HepG2 (cell line): ENCODE measurements at regions not wholly inside any gene's neighbourhood (a gene's known extent, or its start where the extent isn't known, plus 50 kb on each side); places are given as distances from the start of the nearest gene placed in this dataset.

Source experiments
- CBX2 ChIP-seq, 2 experiments: fragments of 200-600 bp in 1 of 2; sonication (generic); formaldehyde crosslinking in 1 of 2; IDR thresholded peaks; 2 replicates each; pipeline versions ENCODE4 v1.7.0 to v1.8.1; 2018 to 2022; ENCODE audit warnings: low read depth in 2 of 2, low read length in 1 of 2, mild to moderate bottlenecking in 1 of 2, missing genetic modification reagents in 1 of 2
- CREB3 ChIP-seq: sonication (generic); formaldehyde crosslinking; IDR thresholded peaks from 2 replicates; pipeline ENCODE4 v1.5.0; 2020; ENCODE audit warnings: missing genetic modification reagents
- CREBL2 ChIP-seq: sonication (generic); formaldehyde crosslinking; IDR thresholded peaks from 2 replicates; pipeline ENCODE4 v1.8.1; 2023; ENCODE audit warnings: missing genetic modification reagents, mild to moderate bottlenecking, borderline replicate concordance
- HMGA1 ChIP-seq: sonication (generic); formaldehyde crosslinking; conservative IDR thresholded peaks from 2 replicates; pipeline ENCODE4 v1.4.0; 2020; ENCODE audit warnings: missing genetic modification reagents
- JDP2 ChIP-seq: sonication (generic); formaldehyde crosslinking; IDR thresholded peaks from 2 replicates; pipeline ENCODE4 v1.8.1; 2022; ENCODE audit warnings: missing genetic modification reagents, borderline replicate concordance
- MAFK ChIP-seq, 2 experiments: IDR thresholded peaks in 1 of 2; conservative IDR thresholded peaks in 1 of 2; 2 replicates each; pipeline ENCODE4 v1.6.1; 2011; ENCODE audit warnings: improper control_type of control experiment in 2 of 2, low read length in 2 of 2
- POLR2A ChIP-seq, 2 experiments: IDR thresholded peaks; 2 replicates each; pipeline ENCODE4 v1.6.1; 2011; ENCODE audit warnings: low read depth in 2 of 2, low read length in 2 of 2, mild to moderate bottlenecking in 1 of 2, moderate library complexity in 1 of 2; ENCODE audit not compliant: insufficient read depth in 1 of 2
- RAD21 ChIP-seq: fragments of 450-650 bp; formaldehyde crosslinking; IDR thresholded peaks from 2 replicates; pipeline ENCODE4 v1.5.0; 2020; ENCODE audit warnings: mild to moderate bottlenecking
- ZFAT ChIP-seq: sonication (generic); formaldehyde crosslinking; conservative IDR thresholded peaks from 2 replicates; pipeline ENCODE4 v1.8.1; 2023; ENCODE audit warnings: missing genetic modification reagents, inconsistent platforms
- ZNF264 ChIP-seq: sonication (generic); formaldehyde crosslinking; IDR thresholded peaks from 2 replicates; pipeline ENCODE4 v1.4.0; 2020; ENCODE audit warnings: missing genetic modification reagents
- TF ChIP-seq, protein P1 (sequence below): sonication (generic); formaldehyde crosslinking; IDR thresholded peaks from 2 replicates; pipeline ENCODE4 v1.5.1; 2020; ENCODE audit warnings: mild to moderate bottlenecking, missing genetic modification reagents, moderate library complexity
- TF ChIP-seq, protein P2 (sequence below): sonication (generic); formaldehyde crosslinking; IDR thresholded peaks from 2 replicates; pipeline ENCODE4 v1.5.0; 2020; ENCODE audit warnings: mild to moderate bottlenecking, missing genetic modification reagents, moderate library complexity

GRCh38 chr14:82091097-82091496 is 557.4 kb upstream of the SEL1L start:
- TF ChIP-seq RAD21 (CRISPR knock-in tag) (no peak), CBX2 (IDR thresholded peaks at IDR 0.05; ENCODE audit: low read depth, low read length) (no peak), CBX2 (CRISPR knock-in tag; IDR thresholded peaks at IDR 0.05; ENCODE audit: low read depth) (no peak), ZNF264 (no peak), JDP2 (no peak), CREBL2 (CRISPR knock-in tag) (no peak), ZFAT (no peak), POLR2A (IDR thresholded peaks at IDR 0.05; ENCODE audit: insufficient read depth in 1 of 2, low read depth in 2 of 2, low read length in 2 of 2) (no peak), CREB3 (no peak), HMGA1 (CRISPR knock-in tag) (no peak), MAFK (conservative IDR thresholded peaks at IDR 0.05 in 1 of 2, IDR thresholded peaks at IDR 0.05 in 1 of 2; ENCODE audit: low read length in 2 of 2) (no peak)
- TF ChIP-seq, protein P1, sequence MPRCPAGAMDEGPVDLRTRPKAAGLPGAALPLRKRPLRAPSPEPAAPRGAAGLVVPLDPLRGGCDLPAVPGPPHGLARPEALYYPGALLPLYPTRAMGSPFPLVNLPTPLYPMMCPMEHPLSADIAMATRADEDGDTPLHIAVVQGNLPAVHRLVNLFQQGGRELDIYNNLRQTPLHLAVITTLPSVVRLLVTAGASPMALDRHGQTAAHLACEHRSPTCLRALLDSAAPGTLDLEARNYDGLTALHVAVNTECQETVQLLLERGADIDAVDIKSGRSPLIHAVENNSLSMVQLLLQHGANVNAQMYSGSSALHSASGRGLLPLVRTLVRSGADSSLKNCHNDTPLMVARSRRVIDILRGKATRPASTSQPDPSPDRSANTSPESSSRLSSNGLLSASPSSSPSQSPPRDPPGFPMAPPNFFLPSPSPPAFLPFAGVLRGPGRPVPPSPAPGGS (CRISPR knock-in tag), result no peak
- TF ChIP-seq, protein P2, sequence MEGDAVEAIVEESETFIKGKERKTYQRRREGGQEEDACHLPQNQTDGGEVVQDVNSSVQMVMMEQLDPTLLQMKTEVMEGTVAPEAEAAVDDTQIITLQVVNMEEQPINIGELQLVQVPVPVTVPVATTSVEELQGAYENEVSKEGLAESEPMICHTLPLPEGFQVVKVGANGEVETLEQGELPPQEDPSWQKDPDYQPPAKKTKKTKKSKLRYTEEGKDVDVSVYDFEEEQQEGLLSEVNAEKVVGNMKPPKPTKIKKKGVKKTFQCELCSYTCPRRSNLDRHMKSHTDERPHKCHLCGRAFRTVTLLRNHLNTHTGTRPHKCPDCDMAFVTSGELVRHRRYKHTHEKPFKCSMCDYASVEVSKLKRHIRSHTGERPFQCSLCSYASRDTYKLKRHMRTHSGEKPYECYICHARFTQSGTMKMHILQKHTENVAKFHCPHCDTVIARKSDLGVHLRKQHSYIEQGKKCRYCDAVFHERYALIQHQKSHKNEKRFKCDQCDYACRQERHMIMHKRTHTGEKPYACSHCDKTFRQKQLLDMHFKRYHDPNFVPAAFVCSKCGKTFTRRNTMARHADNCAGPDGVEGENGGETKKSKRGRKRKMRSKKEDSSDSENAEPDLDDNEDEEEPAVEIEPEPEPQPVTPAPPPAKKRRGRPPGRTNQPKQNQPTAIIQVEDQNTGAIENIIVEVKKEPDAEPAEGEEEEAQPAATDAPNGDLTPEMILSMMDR, result no peak
